GM19438 (cell line): ENCODE measurements at regions not wholly inside any gene's neighbourhood (a gene's known extent, or its start where the extent isn't known, plus 50 kb on each side); places are given as distances from the start of the nearest gene placed in this dataset.

Experiments
- ATAC-seq: cut with Tn5 transposase; IDR thresholded peaks from one replicate; pipeline ENCODE4 v1.9.1; 2021; ENCODE audit warnings: low read depth; ENCODE audit not compliant: unreplicated experiment

- ATAC-seq, result no peak
Observed at GRCh38 chr5:45189481-45189880, 380.7 kb downstream of the MRPS30 start.

DNA sequence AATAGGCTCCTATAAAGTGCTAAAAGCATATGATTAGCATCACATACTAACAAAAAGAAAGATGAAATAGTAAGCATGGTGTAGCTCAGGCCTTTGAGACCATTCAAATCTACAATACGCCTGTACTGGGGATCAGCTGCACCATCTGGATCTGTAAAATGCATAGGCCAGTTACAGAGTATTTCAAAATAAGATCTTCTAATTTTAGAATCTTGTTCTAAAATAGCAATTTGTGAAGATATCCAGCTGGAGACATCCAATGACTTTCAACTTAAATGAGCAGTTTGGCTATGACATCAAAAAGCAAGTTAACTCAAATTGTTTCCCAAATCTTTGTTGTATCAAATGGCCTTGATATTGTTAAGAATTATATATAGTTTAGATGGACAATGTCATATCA, 386.3 kb downstream of the MRPS30 start:
- no peak for ATAC-seq
